Urinary bladder (tissue), 3 donors: ENCODE measurements at regions not wholly inside any gene's neighbourhood (a gene's known extent, or its start where the extent isn't known, plus 50 kb on each side); places are given as distances from the start of the nearest gene placed in this dataset.
"Not testable (repeated sequence)": the region's sequence is repeated elsewhere in the genome, so short reads cannot be mapped to it uniquely, and the experiment has no call there.

ENCODE experiments used
- DNase-seq: peaks from one replicate; pipeline ENCODE4 v3.0.0-alpha.2; 2015; ENCODE audit errors: extremely low spot score
- H3K27ac ChIP-seq: one replicate; pipeline ENCODE4 v1.5.1; 2013; ENCODE audit warnings: low read depth, mild to moderate bottlenecking, moderate library complexity
- H3K36me3 ChIP-seq: one replicate; pipeline ENCODE4 v1.6.1; 2013; ENCODE audit warnings: mild to moderate bottlenecking, moderate library complexity; ENCODE audit not compliant: insufficient read depth
- H3K4me1 ChIP-seq: one replicate; pipeline ENCODE4 v1.6.1; 2013; ENCODE audit warnings: mild to moderate bottlenecking, moderate library complexity; ENCODE audit not compliant: insufficient read depth
- H3K4me3 ChIP-seq: one replicate; pipeline ENCODE4 v1.5.1; 2013; ENCODE audit warnings: low read depth, low read length
- WGBS: extraction: QIAGEN DNeasy Blood & Tissue Kit; methylation state at CpG from one replicate; pipeline ENCODE4 v1.1.7; 2013; 5-methylcytosine and 5-hydroxymethylcytosine counted together
- donor health status: healthy with polysubstance abuse.
- donor health status: healthy.

DNA sequence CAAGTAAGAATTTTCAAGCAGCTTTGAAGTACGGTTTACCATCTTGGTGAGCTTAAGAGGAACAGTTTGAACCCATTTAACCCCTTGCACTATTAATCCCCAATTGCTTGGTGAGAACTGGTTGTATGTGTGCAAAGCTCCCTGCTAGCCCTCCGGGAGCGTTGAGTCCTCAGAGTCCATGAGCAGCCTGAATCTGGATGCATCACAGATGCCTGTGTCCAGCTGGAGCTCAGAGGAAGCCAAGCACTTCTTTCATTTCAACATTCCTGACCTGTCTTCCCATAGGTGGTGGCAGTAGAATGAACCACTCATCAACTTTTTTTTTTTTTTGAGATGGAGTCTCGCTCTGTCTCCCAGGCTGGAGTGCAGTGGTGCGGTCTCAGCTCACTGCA lies 199.9 kb upstream of the IRF2BP2 start:
- 52% methylated on average over 4 of the region's 5 CpGs for WGBS

DNA sequence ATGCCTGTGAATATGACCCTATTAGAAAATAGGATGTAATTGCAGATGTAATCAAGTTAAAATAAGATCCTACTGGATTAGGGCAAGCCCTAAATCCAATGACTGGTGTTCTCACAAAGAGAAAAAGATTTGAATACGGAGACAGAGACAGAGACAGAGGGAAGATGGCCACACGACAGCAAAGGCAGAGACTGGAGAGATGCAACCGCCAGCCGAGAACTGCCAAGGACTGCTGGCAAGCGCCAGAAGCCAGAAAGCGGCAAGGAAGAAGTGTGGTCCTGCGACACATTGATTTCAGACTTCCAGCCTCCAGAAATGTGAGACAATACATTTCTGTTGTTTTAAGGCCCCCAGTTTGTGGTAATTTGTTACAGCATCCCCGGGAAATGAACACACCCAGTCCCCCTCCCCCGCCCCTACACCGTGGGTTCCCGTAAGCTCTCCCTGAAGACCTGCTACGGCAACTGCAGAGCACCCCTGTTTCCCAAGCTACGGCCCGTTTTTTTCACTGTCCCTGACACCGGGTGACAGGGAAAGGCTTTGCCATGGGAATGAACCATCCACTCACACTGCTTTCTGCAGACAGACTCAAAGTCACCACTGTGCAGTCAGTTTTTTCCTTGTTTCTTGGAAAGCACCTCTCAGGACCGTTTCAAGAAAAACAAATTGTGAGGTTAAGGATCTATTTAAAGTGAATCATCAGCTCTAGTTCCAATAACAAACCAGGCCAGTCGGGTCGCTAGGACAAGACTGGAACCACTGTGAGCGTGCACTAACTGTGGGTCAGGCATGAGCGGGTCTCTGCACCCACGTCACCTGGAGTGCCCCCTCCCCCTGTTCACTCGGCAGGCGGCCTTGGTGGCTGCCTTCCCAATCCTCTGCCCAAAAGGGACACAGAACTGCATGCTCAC lies 199.2 kb upstream of the IRF2BP2 start:
- H3K4me1 ChIP-seq, H3K4me3 ChIP-seq, DNase-seq, H3K27ac ChIP-seq, H3K36me3 ChIP-seq: not testable (repeated sequence)
- WGBS: 52% methylated on average over 15 of the region's 23 CpGs

More for the DNA sequence above, 199.9 kb upstream of the IRF2BP2 start:
- not testable (repeated sequence) for H3K4me3 ChIP-seq, H3K36me3 ChIP-seq, H3K4me1 ChIP-seq, DNase-seq, H3K27ac ChIP-seq

DNA sequence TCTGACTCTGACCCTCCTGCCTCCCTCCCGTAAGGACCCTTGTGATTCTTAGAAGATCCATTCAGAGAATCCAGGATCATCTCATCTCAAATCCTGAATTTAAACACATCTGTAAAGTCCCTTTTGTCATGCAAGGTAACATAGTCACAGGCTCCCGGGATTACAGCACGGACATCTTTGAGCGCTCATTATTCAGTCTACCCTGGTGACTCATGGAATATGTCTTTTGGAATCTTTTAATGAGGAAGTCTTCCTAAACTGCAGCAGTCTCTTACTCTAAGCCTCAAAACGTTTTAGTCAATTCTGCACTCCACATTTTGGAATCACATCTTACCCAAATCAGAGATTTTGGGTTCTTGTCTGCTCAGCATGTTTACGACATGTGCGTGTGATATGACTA lies 198.5 kb upstream of the IRF2BP2 start:
- H3K4me3 ChIP-seq, H3K27ac ChIP-seq, DNase-seq, H3K36me3 ChIP-seq, H3K4me1 ChIP-seq: not testable (repeated sequence)
- 48% methylated on average over 4 of the region's 7 CpGs for WGBS

DNA sequence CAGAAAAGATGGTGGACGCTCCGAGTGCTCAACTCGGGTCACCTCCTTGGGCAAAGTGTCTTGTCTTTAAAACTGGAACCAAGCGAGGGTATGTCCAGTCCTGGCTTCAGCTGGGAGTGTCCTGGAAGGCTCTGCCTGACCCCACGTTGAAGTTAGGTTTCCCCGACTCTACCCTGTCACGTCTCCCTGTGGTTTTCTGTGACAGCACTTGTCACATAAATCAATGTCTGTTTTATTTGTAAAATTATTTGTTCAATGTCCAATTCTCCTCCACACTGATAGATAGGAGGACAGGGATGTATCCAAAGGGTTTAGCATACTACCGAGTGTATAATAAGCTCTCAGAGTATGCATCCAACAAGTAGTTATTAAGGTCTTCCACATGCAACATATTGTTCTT lies 197.7 kb upstream of the IRF2BP2 start:
- H3K4me3 ChIP-seq, H3K4me1 ChIP-seq, DNase-seq, H3K36me3 ChIP-seq, H3K27ac ChIP-seq: not testable (repeated sequence)
- 80% methylated on average over 3 of the region's 8 CpGs for WGBS

DNA sequence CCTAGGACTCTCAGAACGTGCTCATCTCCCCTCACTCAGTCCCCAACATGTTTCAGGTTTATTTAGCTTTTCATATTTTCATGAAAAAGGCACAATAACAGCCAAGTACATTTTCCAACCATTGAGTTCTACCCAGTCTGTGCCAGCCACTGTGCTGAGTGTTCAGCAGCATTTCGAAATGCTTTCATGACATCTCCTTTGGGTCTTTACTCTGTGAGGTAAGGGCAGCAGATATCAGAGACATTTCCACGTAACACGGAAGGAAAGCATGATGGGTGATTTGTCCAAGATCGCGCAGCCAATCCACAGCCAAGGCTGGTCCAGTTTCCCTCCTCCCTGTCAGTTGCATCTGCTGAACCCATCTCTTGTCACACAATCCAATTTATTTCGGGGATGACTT lies 192.6 kb upstream of the IRF2BP2 start:
- not testable (repeated sequence) for H3K4me1 ChIP-seq, H3K36me3 ChIP-seq, H3K4me3 ChIP-seq, DNase-seq, H3K27ac ChIP-seq
- WGBS: 96% methylated on average over 7 of the region's 7 CpGs

DNA sequence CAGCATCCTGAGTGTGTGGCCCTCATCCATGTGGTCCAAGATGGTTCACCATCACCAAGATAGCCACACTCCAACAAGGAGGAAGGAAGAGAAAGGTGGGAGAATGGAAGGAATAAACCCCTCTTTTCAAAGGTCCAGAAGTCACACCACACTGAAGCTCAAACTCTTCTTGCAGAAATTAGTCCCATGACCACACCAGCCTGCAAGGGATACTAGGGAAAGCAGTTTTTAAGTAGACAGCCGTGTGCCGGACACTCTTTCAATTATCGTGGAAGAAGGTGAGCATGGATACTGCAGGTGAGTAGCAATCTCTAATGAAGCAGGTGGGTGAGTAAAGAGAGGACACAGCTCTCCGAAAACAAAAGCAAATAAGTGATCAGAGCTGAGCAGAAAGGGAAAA lies 191.7 kb upstream of the IRF2BP2 start:
- WGBS: 94% methylated on average over 4 of the region's 4 CpGs
- H3K4me1 ChIP-seq, DNase-seq, H3K4me3 ChIP-seq, H3K36me3 ChIP-seq, H3K27ac ChIP-seq: not testable (repeated sequence)

DNA sequence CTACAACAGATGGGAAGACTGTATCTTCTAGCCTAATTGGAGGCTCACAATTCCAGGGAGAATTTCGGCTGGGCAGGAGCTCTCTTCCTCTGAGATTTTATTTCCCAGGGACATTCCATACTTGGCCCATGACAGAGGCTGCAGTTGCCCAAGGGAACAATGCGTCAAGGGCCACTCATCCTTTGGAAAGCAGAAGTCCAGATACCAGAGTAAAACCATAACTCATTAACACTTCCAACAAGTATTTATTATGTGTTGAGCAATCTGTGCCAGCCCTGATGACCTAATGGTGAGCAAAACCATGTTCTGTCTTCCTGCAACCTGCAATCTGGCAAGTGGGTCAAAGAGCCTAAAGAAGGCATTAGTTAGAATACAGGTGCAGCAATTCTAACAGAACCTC lies 191.2 kb upstream of the IRF2BP2 start:
- H3K4me1 ChIP-seq, H3K4me3 ChIP-seq, DNase-seq, H3K27ac ChIP-seq, H3K36me3 ChIP-seq: not testable (repeated sequence)
- WGBS: no CpG with 5 or more reads among the region's 2 CpGs

DNA sequence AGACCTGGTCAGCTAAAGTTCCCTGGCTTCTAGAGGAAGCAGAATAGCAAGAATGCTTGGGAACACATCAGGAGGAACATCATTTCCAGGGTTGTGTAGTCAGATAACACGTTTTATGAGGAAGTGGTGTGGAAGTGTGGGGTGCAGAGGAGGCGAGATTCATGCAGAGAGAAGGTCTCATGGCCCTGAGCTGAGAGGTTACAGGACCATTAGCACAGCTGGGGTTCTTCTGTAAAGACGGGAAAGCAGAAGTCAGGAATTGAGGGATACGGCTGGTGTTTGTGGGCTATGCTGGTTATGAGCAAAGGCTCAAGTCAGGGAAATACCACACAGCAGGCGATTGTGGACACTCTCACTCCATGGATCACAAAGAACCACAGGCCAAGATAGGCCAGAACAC lies 190.6 kb upstream of the IRF2BP2 start:
- H3K4me1 ChIP-seq, H3K27ac ChIP-seq, H3K36me3 ChIP-seq, H3K4me3 ChIP-seq, DNase-seq: not testable (repeated sequence)
- 85% methylated on average over 4 of the region's 5 CpGs for WGBS

DNA sequence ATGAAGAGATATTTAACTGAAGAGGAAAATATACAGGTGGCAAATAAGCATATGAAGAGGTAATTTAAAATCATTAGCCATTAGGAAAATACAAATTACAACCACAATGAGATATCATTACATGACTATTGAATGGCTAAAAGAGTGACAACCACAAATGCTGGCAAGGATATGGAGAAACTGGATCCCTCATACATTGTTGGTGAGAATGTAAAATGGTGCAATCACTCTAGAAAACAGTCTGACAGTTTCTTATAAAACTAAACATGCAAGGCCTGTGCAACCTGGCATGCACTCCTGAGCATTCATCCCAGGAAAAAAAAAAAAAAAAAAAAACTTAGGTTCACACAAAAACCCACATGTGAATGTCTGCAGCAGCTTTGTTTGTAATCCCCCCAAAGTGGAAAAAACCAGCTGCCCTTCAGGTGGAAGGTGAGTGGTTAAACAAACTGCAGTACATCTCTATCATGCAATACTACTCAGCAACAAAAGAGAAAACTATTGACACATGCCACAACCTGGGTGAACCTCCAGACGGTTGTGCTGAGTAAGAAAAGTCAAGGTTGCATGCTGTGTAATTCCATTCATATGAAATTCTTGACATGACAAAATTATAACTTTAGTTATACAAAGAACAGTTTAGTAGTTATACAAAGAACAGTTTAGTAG lies 189.2 kb upstream of the IRF2BP2 start:
- 67% methylated on average over 1 of the region's 1 CpG for WGBS

DNA sequence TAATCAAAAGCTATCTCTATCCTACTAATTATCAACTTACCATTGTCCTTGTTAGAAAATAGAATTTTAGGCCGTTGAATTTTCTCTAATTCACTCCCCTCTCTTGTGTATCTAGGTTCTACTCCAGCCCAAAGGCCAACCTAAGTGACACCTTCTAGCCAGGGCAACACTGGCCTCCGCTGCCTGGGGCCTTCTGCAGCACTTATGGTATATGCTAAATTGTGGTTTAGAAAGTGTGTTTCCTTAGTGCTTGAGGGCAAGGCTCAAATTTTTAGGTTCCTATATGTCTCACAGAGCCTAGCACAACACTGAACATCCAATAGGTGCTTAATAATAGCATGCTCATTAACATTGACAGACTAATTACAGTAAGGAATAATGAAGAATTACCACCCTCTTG lies 187.2 kb upstream of the IRF2BP2 start:
- not testable (repeated sequence) for H3K27ac ChIP-seq, H3K4me3 ChIP-seq, DNase-seq, H3K4me1 ChIP-seq, H3K36me3 ChIP-seq
- WGBS: no CpG with 5 or more reads among the region's 2 CpGs

More for the DNA sequence above, 189.2 kb upstream of the IRF2BP2 start:
- not testable (repeated sequence) for H3K36me3 ChIP-seq, H3K4me3 ChIP-seq, H3K27ac ChIP-seq, H3K4me1 ChIP-seq, DNase-seq

DNA sequence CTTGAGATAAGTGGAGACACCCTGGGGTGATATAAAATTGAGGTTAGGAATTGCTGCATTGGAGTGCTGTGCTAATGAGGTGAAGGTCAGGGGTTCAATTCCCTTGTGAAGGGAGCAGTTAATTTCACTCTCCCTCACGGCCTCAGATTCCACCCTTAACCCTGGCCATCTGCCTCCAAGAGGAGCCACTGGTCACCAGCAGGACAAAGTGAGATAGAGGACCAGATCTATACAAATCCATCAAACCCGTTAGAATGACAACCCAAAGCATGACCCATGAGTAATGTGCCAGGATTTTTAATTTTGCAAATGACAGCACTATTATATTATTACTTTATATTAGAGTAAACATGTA lies 186.4 kb upstream of the IRF2BP2 start:
- not testable (repeated sequence) for H3K36me3 ChIP-seq, H3K4me3 ChIP-seq, H3K27ac ChIP-seq, H3K4me1 ChIP-seq, DNase-seq
- WGBS: 92% methylated on average over 2 of the region's 2 CpGs

DNA sequence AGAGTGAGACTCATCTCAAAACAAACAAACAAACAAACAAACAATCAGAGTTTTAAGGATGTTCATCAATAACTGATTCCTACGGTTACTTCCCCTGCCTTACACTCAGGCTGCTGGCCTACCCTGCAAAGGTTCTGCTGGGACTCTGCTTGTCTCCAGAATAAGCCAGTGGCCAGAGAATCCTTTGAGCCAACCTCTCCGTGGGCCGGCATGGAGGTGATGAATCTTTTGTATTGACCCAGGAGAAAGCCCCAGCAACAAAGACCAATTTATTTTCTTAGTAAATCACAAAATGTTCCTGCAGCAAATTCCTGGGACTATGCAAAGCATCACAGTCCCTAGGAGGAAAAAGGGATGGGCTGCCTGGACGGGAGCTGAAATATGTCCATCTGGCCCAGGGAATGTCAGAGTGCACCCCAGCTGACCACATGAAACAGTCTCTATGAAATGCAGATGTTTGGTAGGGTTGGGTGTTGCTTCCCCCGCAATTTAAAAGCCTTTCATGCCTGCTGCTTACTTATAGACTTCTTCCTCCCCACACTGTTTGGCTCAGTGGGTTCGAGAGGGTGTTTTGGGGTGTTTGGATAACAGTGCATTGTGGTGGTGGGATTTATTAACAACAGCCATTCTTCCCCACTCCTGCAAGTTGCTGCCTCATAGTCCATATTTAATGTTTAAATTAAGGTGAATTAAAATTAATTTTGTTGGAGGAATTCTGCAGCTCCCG lies 185.9 kb upstream of the IRF2BP2 start:
- WGBS: 78% methylated on average over 7 of the region's 7 CpGs
- not testable (repeated sequence) for H3K4me3 ChIP-seq, H3K36me3 ChIP-seq, DNase-seq, H3K27ac ChIP-seq, H3K4me1 ChIP-seq

DNA sequence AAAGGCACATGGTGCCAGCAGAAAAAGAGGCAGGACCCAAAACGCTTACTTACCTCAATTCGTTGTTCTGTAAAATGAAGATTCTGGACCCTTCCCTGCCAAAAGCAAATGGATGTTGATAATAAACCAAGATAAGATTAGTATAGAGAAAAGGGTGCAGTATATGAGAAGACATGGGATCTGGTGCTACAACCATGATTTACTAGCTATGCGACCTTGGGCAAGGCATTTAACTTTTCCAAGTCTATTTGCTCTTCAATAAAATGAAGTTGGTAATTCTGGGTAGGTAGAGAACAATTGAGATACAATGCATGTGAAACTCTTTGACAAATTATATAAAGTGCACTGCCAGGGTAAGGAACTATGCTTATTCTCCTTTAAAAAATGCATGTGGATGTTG lies 185.0 kb upstream of the IRF2BP2 start:
- not testable (repeated sequence) for H3K27ac ChIP-seq, H3K4me1 ChIP-seq, DNase-seq, H3K4me3 ChIP-seq, H3K36me3 ChIP-seq
- 91% methylated on average over 1 of the region's 3 CpGs for WGBS

DNA sequence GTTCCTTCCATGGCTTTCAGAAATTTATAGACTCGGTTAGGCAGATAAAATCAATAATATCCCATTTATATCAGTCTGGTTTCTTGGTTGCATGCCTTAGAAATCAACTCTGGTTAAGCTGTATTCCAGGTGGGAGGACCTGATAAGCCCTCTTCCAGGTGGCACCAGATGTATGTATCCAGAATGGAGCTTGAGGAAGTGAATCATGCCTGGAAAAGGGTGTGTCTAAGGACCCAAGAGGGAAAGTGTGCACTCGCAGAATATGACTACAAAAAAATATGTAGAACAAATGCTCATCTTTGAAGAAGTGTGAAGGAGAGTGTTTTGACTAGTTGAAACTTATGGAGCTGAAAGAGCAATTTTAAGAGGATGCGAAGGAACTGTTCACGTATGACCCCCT lies 184.5 kb upstream of the IRF2BP2 start:
- H3K36me3 ChIP-seq, H3K4me3 ChIP-seq, DNase-seq, H3K27ac ChIP-seq, H3K4me1 ChIP-seq: not testable (repeated sequence)
- WGBS: 79% methylated on average over 4 of the region's 4 CpGs
